ENCODE measurements at regions not wholly inside any gene's neighbourhood (a gene's known extent, or its start where the extent isn't known, plus 50 kb on each side); places are given as distances from the start of the nearest gene placed in this dataset.
"Not testable (repeated sequence)": the region's sequence is repeated elsewhere in the genome, so short reads cannot be mapped to it uniquely, and the experiment has no call there.

DNA sequence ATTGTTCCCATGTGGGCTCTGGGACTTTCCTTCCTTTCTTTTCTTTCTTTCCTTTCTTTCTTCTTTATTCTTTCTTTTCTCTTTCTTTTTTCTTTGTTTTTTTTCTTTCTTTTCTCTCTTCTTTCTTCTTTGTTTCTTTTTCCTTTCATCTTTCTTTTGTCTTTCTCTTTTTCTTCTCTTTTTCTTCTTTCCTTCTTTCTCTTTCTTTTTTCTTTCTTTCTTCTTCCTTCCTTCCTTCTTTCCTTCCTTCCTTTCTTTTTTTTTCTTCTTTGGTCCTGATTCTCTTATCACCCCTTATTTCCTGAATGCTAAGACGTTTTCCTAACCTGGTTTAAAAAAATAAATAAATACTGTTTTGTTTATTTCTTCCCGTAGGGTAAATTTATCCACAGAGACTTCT is 93.2 kb downstream of the CRLF2 start:
- H3K4me3 ChIP-seq: no peak overlapping the region
- H3K27me3 ChIP-seq: peaks cover 0 to 6% (median 0%) of the 10 kb centered on the region in 4 donors
- WGBS, 2 donors: 30% methylated on average over 2 of the region's 2 CpGs
- FAIRE-seq (no peak), ATAC-seq (no peak), DNase-seq (no peak)
- no peak for TF ChIP-seq CTCF (IDR thresholded peaks at IDR 0.05)
- intact Hi-C loops (cut with DNase I): no loop called here
- H3K9me3 ChIP-seq: no peaks in the 10 kb centered on the region
- H3K4me1 ChIP-seq: no peaks in the 10 kb centered on the region
- no peak overlapping the region for H3K27ac ChIP-seq
- no peaks in the 10 kb centered on the region for H3K36me3 ChIP-seq

- FAIRE-seq (no peak), DNase-seq (no peak), ATAC-seq (no peak)
- H3K9me3 ChIP-seq: no peaks in the 10 kb centered on the region
- 67 to 72% methylated on average over 4 of the region's 4 CpGs for WGBS, 2 donors
- H3K27ac ChIP-seq: no peak overlapping the region
- TF ChIP-seq CTCF (IDR thresholded peaks at IDR 0.05): no peak
- intact Hi-C loops (cut with DNase I): no loop called here
- H3K36me3 ChIP-seq: no peaks in the 10 kb centered on the region
- no peaks in the 10 kb centered on the region for H3K4me1 ChIP-seq
- no peak overlapping the region for H3K4me3 ChIP-seq
- peaks cover 0 to 6% (median 0%) of the 10 kb centered on the region in 4 donors for H3K27me3 ChIP-seq
Observed at GRCh38 chrX:1118572-1119199, 93.8 kb downstream of the CRLF2 start.

DNA sequence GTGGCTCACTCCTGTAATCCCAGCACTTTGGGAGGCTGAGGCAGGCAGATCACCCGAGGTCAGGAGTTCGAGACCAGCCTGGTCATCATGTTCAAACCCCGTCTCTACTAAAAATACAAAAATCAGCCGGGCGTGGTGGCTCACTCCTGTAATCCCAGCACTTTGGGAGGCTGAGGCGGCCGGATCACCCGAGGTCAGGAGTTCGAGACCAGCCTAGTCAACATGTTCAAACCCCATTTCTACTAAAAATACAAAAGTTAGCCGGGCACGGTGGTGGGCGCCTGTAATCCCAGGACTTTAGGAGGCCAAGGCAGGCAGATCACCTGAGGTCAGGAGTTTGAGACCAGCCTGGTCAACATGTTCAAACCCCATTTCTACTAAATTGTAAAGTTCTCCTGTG is 97.0 kb downstream of the CRLF2 start:
- H3K36me3 ChIP-seq; H3K4me1 ChIP-seq; H3K9me3 ChIP-seq; H3K4me3 ChIP-seq; FAIRE-seq; H3K27ac ChIP-seq; H3K27me3 ChIP-seq; intact Hi-C loops (cut with DNase I); DNase-seq; ATAC-seq: not testable (repeated sequence)
- 81 to 84% methylated on average over 12 of the region's 12 CpGs for WGBS, 2 donors

DNA sequence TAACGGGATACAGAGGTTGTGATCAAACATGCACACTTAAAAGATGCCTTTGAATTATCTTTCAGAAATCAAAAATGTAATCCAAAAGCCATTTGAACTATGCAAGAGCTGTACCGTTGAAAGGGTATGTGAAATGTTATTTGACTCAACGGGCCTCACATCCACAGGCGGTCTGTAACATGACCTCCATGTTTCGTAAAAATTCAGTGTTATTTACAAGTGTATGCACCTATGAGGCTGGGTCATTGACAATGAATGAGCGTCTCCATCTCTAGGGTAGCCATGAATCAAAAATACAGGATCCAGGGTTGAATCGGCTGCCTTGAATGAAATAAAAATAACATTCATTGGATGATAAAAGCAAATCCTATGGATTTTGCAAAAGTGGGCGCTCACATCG is 100.1 kb downstream of the CRLF2 start:
- no peak overlapping the region for H3K4me3 ChIP-seq
- no peaks in the 10 kb centered on the region for H3K9me3 ChIP-seq
- H3K4me1 ChIP-seq: no peaks in the 10 kb centered on the region
- no peak for FAIRE-seq
- ATAC-seq: no peak
- intact Hi-C loops (cut with DNase I): no loop called here
- no peaks in the 10 kb centered on the region for H3K36me3 ChIP-seq
- DNase-seq: no peak
- no peak overlapping the region for H3K27ac ChIP-seq
- H3K27me3 ChIP-seq: no peaks in the 10 kb centered on the region
- WGBS, 2 donors: 20 to 23% methylated on average over 9 of the region's 9 CpGs
- no peak for TF ChIP-seq CTCF (IDR thresholded peaks at IDR 0.05)

DNA sequence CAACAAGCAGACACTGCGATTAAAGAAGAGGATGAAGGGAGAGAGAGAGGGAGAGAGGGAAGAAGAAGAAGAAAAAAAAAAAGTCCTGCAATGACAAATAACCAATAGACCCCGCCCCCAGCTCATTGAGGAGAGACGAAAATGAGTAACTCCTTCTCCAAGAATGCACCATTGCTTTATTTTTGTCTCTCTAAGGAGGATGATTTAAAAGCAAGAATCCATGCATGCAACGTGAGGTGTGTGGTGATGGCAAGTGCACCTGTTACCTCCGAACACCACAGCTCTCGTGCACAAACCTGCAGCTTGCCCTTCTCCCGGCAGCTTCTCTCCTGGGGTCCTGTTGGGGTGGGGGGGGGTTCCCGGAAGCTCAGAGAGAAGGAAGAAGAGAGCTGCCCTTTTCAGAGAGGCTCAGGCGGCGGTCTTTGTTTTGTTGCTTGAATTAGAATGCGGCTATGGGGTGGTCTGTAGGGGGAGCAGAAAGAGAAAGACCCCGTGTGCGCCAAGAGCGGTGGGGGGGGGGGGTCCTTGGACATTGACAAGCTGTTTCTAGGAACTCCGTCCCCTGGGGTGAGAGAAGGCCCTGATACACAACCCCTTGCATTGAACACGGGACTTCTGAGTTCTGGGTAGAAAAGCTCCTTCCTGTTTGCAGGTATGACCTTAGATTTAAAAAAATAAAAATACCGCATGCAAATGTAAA is 100.7 kb downstream of the CRLF2 start:
- H3K9me3 ChIP-seq: no peaks in the 10 kb centered on the region

More for the DNA sequence above, 100.7 kb downstream of the CRLF2 start:
- H3K4me1 ChIP-seq: no peaks in the 10 kb centered on the region
- no peaks in the 10 kb centered on the region for H3K27me3 ChIP-seq
- no peak overlapping the region for H3K4me3 ChIP-seq
- FAIRE-seq: no peak
- intact Hi-C loops (cut with DNase I): no loop called here
- TF ChIP-seq CTCF (IDR thresholded peaks at IDR 0.05): no peak
- WGBS, 2 donors: 2% methylated on average over 17 of the region's 17 CpGs
- no peaks in the 10 kb centered on the region for H3K36me3 ChIP-seq
- no peak for ATAC-seq
- no peak overlapping the region for H3K27ac ChIP-seq
- no peak for DNase-seq
